VCaP (cell line): ENCODE measurements at regions not wholly inside any gene's neighbourhood (a gene's known extent, or its start where the extent isn't known, plus 50 kb on each side); places are given as distances from the start of the nearest gene placed in this dataset.

Source experiments
- H3K27ac ChIP-seq: fragments of 450-650 bp; 2 replicates; pipeline ENCODE4 v1.5.1; 2017
- CTCF ChIP-seq: fragments of 450-650 bp; conservative IDR thresholded peaks from 2 replicates; pipeline ENCODE4 v1.5.1; 2017; ENCODE audit warnings: mild to moderate bottlenecking, moderate library complexity

- H3K27ac ChIP-seq, result no peak overlapping the region
- TF ChIP-seq CTCF, result no peak
Measured at GRCh38 chr1:200282497-200283122, 127.2 kb downstream of the ZNF281 start.

- H3K27ac ChIP-seq, result no peak overlapping the region
- no peak for TF ChIP-seq CTCF
Measured at GRCh38 chr1:200281201-200281835, 128.5 kb downstream of the ZNF281 start.

- TF ChIP-seq CTCF, result peak; percentile 70
- no peak overlapping the region for H3K27ac ChIP-seq
Measured at GRCh38 chr1:200279810-200280411, 129.9 kb downstream of the ZNF281 start.

- no peak for TF ChIP-seq CTCF
- no peak overlapping the region for H3K27ac ChIP-seq
Measured at GRCh38 chr1:200275816-200276453, 133.9 kb downstream of the ZNF281 start.

- no peak for TF ChIP-seq CTCF
- no peak overlapping the region for H3K27ac ChIP-seq
Measured at GRCh38 chr1:200275415-200275814, 134.4 kb downstream of the ZNF281 start.

GRCh38 chr1:200274116-200274515 is 135.7 kb downstream of the ZNF281 start:
- H3K27ac ChIP-seq, result no peak overlapping the region
- TF ChIP-seq CTCF, result no peak

- TF ChIP-seq CTCF, result no peak
- no peak overlapping the region for H3K27ac ChIP-seq
Measured at GRCh38 chr1:200272481-200273068, 137.3 kb downstream of the ZNF281 start.
